Stimulated activated CD4-positive, alpha-beta T cell treated with anti-CD3 and anti-CD28 coated beads, Interleukin-12 subunit alpha, Interleukin-12 subunit beta, amount 100 ng/mL, for 24 hours (primary cell): ENCODE measurements at regions not wholly inside any gene's neighbourhood (a gene's known extent, or its start where the extent isn't known, plus 50 kb on each side); places are given as distances from the start of the nearest gene placed in this dataset.
"Not testable (repeated sequence)": the region's sequence is repeated elsewhere in the genome, so short reads cannot be mapped to it uniquely, and the experiment has no call there.

ENCODE experiments used
- DNase-seq, 2 experiments: peaks; one replicate each; pipeline ENCODE4 v3.0.0-alpha.2; 2020; ENCODE audit warnings: low read depth in 2 of 2

DNA sequence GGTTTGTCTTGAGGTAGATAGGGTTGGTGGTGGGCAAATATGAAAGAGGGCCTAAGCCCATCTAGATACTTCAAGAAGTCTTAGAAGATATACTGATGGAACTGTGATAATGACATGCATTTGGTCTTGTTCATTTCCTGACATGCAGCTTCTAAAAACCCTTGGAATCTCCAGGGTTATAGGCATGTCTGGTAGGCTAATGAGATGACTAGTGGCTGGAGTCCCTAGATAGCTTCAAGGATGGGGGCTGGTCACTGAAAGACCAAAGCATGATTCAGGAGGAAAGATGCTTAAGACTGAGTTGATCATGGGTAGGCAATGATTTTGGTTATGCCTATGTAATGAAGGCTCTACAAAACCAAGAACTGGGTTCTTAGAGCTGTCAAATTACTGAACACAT, 217.9 kb upstream of the MOCS1 start:
- no peak for DNase-seq

DNA sequence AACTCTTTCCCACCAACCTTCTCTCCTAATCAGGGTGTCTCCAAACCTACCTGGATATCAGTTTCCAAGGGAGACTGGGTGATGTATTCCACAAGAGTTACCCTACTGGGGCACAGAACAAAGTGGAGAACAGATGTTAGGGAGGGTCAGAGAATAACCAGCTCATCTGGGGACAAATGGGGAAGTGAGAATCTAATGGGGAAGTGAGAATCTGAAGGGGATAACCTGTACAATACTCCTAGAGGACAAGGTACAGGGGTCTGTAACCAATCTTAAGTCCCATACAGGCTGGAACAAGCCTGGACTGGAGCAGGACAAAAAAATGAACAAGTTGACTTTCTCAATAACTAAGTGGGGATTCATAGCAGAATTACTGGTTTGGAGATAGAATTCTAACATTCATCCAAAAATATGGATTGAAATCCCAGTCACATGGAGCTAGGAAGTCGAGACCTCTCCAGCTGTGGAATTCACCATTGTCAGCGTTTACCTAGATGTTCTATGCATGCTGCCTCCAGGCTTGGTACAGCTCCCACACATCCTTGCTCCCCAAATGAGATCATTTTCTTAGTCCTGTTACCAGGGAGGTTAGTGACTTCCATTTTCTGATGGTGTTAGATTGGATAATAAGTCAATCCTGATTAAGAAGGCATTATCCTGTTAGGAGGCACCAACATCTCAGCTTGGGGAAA, 214.8 kb upstream of the MOCS1 start:
- DNase-seq: no peak

DNA sequence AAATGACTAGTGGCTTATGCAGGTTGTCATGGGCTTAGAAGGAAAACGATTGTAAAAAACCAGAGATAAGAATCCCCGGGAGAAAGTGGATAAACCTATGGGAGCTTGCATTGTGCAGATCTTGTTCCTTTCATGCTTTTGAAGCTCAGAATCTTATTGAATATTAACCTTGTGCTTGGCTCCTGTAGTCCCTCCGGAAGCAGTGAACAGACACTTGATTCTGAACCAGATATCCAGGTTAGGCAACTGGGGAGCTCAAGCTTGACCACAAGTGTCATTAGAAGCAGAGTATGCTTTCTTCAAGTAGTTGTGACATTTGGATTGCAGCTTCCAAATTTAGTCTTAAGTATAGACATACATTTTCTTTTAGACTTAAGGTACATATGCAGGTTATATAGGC, 212.6 kb upstream of the MOCS1 start:
- DNase-seq: no peak

DNA sequence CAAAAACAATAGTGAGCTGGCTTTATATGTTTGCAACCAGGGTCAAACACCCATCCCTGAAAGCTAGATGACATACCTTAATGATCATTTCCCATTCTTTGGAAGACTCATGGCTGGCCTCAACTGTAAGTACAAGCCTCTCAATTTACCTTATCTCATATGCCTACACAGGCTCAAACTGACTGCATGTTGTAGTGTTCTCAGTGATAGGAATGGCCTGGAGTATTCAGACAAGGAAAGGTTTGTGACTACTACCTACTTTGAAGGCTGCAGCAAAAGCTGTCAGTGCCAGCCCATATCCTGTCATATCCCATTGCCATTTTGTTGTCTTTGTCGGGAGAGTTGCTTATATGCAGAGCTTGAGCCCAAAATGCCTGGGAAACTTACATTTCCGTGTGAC, 205.2 kb upstream of the MOCS1 start:
- DNase-seq: no peak

DNA sequence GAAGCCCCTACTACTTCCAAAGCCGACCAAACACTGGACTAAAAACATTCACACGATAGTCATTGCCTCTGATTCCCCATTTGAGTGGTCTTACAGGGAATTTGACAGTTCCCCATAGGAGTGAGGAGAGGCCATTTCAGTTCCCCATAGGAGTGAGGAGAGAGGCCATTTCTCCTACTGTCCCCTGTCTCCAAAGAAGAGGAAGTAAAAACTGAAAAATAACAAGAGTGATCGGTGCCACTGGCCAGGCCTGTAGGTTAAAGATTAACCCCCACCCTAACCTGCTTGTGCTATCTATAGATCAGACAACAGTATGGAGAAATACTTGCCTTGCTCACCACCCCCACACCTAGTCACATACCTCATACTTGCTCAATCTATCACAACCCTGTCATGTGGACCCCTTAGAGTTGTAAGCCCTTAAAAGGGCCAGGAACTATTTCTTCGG, 204.0 kb upstream of the MOCS1 start:
- DNase-seq: no peak

DNA sequence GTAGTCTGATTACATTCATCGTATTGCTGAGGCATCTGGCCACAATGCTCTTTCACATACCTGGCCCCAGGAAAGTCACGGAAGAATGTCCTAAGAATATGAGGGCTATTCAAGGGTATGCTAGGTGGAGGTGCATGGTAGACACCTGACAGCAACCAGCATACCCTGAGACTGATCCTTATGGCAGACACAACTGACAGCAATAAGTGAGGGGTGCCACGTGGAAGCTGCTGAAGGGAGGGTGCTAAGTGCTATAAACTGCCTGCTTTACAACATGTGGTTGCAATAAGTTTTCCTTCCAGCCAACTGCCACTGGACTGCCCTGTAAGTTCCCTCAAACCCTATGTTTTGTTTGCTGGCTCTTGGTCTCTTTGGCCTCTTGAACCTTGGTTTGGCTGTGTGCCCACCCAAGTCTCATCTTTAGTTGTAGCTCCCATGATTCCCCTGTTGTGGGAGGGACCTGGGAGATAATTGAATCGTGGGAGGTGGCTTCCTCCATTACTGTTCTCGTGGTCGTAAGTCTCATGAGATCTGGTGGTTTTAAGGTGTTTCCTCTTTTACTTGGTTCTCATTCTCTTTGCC, 201.3 kb upstream of the MOCS1 start:
- no peak for DNase-seq

DNA sequence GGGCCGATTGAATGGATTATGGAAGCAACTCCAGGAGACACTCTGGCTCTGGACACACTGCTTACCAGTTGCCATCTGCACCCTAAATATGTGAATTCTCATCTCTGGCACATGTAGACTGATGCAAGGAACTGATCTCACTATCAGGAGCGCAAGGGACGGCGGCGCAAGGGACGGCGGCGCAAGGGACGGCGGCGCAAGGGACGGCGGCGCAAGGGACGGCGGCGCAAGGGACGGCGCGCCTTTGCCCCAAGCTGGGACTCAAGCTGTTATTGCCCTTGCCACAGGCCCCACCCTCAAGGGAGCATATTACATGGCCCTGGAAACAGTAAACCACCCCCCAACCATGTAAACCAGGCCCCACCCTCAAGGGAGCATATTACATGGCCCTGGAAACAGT, 199.7 kb upstream of the MOCS1 start:
- DNase-seq: not testable (repeated sequence)

DNA sequence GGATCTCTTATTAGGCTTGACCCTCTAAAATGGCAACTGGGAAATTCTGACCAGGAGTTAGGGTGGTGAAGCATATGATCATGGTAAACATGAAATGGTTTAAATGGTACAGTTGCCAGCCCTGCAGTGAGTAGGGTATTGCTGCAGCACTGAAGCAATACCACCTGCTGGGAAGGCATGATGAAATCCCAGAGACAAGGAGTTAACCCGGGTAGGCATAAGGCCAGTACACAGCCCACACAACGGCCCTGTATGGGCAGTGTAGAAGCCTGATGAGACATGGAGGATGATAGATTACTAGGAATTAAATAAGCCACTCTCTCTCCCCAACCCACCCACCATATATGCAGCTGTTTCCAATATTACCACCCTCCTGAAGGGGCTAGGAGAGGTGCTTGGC, 197.4 kb upstream of the MOCS1 start:
- DNase-seq: no peak

DNA sequence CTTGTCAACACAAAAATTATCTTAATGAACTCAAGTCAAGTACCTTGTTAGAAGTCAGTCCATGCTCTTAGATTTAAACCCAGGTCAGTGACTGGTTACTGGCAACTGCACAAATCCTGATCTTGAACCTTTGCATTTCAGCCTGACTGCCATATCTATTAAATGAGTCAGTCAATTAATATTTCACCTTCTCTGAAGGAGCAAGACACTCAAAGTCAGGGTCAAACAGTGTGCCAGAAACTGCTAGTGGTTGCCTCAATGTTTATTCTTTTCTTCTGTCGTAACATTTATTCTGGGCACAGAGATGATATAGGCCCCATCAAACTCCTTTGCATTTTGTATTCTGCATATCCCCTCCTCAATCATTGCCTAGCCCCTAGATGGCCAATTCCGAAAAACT, 193.9 kb upstream of the MOCS1 start:
- no peak for DNase-seq

DNA sequence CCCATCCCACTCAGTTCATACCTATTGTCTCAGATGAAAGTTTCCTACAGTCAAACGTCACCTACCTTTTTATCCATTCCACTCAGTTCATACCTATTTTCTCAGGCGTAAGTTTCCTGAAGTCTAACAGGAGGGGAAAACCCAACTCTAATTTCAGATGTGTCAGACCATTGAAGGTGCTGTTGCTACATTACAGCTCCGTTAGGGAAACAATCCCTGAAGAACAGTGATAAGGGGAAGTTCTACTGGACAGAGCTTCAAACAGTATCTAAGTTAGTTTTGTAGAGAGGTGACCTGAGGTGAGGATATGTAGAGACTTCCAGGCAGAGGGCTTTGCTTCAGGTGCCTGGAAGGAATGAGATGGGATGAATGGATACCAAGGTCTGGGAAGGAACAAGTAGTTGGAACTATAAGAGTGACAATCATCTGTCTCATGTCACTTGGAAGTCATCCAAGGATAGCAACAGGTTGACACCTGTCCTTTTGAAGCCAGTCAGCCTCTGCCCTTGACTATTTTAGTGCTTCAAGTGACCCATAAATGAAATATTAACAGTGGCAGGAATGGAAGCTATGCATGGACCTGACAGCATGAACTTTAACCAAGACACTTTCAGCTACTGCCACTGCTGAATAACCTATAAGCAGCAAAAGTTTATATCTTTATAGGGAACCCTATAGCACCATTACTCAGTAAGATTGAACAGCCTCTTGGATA, 191.6 kb upstream of the MOCS1 start:
- no peak for DNase-seq

DNA sequence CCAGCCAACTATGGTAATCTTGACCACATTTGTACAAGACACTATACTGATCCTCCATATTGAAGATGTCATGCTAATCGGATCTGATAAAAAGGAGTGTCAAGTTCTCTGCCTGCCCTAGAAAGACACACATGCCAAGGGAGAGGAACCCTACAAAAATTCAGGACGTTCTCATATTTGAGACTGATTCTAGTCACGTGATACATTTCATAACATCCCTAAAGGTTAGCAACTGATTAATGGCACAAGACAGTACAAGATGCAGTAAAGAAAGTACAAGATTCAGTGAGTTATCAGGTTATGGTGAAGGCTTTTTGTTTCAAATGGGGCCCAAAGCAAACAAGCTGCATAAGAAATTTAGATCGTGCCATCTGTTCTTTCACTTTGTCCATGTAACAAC, 190.7 kb upstream of the MOCS1 start:
- no peak for DNase-seq

DNA sequence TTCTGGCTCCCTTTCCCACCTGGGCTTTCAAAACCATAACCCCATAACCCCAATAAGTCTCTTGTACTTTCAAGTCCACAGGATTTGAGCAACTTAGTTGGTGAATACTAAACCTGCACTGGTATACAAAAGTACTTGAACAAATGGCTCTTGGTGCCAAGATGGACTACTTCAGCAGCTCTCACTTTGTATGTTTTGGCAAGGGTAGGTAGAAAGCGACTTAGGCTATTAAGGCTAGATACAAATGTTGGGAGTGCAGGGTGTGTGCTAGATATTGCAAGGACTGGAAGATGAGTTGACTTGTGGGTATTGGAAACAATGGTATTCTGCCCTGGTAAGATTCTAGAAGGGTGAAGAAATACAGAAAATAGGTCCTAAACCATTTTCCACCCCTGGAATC, 182.6 kb upstream of the MOCS1 start:
- DNase-seq: no peak

DNA sequence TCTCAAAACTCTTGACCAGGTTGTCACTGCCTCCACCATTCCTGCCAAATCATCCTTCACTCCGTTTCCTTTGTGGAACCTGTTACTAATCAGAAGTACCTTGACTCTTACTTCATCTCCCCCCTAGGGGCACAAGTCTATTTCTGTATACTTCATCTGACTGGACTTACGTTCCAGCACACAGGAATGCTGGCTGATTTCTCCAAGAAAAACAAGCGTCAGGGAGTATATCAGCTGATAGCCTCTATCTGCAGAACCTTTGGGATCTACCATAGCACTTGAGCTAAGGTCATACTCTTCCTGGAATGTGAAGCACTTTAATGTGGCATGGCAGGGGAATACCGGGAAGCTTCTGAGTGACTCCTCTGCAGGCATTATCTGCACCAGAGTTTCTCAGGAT, 178.1 kb upstream of the MOCS1 start:
- no peak for DNase-seq

DNA sequence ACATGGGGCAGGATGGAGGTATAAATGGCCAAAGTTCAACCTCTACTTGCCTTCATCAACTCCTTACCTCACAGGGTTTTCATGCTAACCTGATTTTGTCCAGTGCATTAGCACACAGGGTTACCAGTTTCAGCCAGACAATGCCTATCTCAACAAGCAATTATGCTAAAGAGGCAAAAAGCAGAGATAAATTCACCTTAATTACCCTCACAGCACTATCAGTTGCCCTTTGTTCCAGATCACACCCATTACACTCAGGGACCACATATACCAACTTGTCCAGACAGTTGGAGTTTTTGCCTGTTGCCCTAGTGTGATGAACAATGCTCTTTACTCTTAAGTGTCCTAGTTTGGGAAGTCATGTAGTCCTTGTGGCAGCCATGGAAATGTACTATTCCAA, 174.5 kb upstream of the MOCS1 start:
- DNase-seq: no peak

DNA sequence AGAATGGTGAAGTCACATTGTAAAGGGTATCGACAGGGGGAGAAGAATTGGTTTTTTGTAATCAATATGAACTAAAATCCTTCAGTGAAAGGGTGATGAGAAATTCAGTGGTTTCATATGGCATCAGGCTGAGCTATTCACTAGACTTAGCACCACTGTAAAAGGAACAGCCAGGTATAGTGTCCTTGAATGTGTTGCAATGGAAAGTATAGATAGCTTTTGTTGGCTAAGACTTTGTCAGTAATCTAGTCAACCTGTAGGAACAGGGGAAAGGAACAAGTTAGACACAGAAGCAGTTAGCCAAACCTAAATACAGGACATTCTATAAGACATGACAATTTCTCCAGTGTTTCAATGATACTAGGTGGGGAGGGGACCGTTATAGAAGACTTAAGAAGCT, 172.6 kb upstream of the MOCS1 start:
- no peak for DNase-seq

DNA sequence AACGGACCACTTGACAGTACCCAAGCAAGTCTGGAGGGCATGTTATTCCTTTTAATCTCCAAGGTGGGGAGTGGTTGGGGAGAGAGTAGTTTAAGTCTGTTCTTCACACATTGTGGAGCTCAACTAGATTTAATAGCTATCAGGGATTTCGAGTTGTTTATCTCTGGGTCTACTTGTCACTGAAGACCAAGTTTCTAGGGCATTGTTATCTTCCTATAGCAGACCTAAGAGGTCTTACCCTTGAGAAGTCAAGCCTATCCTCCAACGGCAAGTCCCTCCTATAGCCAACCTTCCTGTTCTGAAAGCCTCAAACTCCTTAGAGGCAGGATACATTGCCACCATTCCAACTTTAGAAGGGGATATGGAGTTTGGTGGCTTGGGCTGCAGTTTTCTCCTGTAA, 164.5 kb upstream of the MOCS1 start:
- DNase-seq: no peak

DNA sequence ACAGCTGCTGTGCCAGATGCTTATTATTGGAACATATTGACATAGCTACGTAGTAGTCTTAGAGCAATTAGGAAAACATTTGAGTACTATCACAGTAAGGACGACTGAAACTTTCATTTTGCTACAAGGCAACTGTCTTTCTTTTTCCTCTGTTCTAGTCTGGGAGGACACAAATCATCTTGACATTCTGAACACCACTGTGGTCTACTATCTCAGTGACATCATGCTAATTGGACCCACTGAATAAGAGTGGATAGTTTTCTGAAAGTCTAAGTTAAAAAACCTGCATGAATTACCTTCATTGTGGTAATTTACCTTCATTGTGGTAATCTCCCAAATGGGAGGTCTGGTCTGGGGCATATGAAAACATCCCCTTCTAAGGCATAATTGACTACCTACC, 163.3 kb upstream of the MOCS1 start:
- no peak for DNase-seq

DNA sequence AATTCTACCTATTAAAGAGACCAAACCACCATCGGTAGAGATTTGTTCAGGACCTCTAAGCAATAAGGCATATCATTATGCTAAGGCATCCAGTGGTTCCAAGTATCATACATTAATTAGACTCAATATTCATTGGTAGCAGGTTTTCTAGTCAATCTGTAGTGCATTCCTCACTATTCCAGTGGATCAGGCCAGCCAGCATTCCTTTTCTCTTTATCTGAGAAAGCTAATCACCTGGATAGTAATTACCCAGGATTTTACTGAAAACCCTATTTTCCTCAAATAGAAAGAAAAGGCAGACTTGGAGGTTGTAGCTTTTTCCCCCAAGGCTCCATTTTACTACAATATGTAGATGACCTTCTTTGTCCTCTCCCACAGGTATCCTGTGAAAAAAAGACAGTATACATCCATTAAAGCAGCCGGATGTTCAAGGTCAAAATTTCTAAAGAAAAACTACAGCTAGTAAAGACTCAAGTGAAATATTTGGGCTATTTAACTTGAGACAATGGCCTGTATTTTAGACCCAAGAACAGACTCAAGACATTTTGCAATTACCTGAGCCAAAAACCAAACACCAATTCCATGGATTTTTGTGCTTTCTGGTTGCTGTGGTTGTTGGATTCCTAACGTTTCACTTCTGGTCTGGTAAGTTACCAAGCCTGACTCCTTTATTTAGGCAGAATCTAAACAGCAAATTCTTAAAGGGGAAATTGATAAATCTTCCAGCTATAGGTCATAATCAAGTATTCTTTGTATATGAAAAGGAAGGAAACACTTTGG, 149.1 kb upstream of the MOCS1 start:
- DNase-seq: no peak

DNA sequence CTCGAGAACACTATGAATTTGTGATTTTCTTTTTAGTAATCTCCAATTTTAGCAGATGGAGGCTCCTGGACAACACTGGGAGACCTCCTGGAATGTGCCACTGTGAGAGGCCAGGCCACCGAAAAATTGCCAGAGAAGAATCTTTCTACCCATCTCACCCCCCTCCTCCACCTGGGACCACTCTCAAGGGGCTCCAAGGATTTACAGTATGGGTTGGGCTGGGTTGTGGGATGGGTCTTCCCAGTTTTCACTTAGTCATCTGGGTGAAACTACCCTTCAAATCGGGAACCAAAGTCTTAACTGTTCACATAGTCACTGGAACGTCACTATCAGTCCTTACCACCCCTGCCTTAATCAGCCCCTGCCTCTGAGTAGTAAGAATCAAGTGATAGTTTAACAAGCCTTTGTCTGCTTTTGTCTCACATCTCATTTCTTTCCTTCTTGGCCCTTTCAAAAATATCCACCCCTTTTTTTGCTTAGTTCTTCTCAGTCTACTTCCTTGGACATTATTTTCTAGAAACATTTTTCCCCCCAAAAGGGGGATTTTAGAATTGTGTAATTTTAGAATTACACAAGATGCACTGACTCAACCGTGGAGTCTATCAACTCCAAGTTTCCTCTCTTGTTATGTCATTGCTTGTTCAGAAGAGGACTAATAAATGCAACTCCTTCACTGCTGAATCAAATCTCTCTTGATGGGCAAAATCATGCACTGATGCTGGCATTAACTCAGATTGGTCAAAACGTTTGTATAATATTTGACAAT, 148.2 kb upstream of the MOCS1 start:
- no peak for DNase-seq

DNA sequence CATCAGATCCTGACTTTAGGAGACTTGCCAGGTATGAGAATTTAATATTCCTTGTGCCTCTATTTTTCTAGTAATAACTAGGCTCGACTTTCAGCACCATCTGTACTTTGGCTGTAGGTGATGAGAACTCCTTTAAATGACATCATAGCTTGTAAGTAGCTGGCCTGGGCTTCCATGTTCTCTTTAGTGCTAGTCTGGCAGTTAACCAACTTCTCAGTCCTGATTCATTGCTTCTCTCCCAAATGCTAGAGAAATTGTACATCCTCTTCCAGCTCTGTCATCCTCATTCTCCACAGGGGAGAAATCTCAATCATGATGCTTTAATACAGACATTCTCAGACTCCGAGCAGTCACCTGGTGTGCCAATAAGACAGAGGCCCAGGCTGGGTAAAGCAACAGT, 143.5 kb upstream of the MOCS1 start:
- no peak for DNase-seq

DNA sequence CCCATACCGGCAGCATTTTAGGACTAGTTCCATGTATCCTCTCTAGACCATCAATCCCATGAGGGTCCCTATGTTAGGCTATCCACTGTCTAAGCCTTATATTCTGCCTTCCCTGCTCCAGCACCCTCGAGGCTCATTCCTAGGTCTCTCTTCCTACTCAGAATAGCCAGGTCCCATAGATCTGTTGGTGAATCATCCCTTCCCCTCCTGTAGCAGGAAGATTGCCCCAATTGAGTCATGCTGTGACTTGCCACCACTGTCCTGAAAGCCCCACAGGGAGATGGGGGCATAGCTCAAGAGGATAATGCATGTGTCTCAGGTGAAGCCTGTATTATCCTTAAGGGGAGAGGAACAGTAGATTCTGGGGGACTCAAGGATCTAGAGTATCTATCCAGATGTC, 143.1 kb upstream of the MOCS1 start:
- no peak for DNase-seq

DNA sequence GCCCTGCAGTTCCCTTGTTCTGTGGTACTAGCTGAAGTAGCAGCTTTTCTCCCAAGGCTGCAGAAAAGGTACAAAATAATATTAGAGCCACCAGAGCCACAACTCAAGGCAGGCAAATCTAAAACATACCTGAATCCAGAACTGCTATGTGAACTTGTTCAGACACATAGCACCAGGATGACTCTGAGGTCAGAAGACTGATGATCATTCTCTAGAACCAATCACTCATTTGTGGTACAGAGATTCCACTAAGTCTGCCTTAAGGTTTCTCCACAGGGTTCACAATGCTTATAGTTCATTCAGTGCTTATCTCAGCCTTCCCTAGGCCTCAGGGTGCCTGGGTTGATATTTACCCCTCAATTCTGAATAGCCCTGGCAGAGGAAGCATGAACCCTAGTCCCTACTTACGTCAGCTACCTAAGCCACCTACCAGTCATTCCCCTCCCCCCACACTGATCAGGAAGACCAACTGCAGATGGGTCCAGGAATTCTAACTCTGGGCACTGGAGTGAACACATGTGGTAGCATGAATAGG, 140.9 kb upstream of the MOCS1 start:
- DNase-seq: no peak
